Peyer's patch (tissue), 4 donors: ENCODE measurements at regions not wholly inside any gene's neighbourhood (a gene's known extent, or its start where the extent isn't known, plus 50 kb on each side); places are given as distances from the start of the nearest gene placed in this dataset.
A peak's percentile ranks its signal among the peaks of the same experiment; 100 is the strongest.
"Not testable (repeated sequence)": the region's sequence is repeated elsewhere in the genome, so short reads cannot be mapped to it uniquely, and the experiment has no call there.

Experiments used
- DNase-seq, 3 donors: peaks; one replicate each; pipeline ENCODE4 v3.0.0-alpha.2; 2017 to 2019
- H3K27ac ChIP-seq, 4 donors: fragments of 200-600 bp; sonication (generic); one replicate each; pipeline ENCODE4 v1.5.1; 2016 to 2019
- H3K27me3 ChIP-seq, 2 donors: fragments of 200-600 bp; sonication (generic); one replicate each; pipeline ENCODE4 v1.5.1; 2019
- H3K36me3 ChIP-seq, 3 donors: fragments of 200-600 bp; sonication (generic); one replicate each; pipeline ENCODE4 v1.5.1; 2016 to 2019
- H3K4me1 ChIP-seq, 4 donors: fragments of 200-600 bp; sonication (generic); one replicate each; pipeline ENCODE4 v1.5.1; 2016 to 2019
- H3K4me3 ChIP-seq, 4 donors: fragments of 200-600 bp; sonication (generic); 1 replicate in 3 of 4; 2 replicates in 1 of 4; pipeline ENCODE4 v1.5.1; 2016 to 2019; ENCODE audit warnings: mild to moderate bottlenecking in 1 of 4
- H3K9me3 ChIP-seq, 4 donors: fragments of 200-600 bp; sonication (generic); one replicate each; pipeline ENCODE4 v1.5.1; 2016 to 2019; ENCODE audit warnings: mild to moderate bottlenecking in 1 of 4
- CTCF ChIP-seq, 6 experiments: fragments of 450-650 bp in 4 of 6; fragments of 200-600 bp in 2 of 6; sonication (generic) in 1 of 6; IDR thresholded peaks; one replicate each; pipeline ENCODE4 v1.5.1; 2017 to 2019; ENCODE audit warnings: antibody characterized with exemption in 6 of 6, mild to moderate bottlenecking in 3 of 6, moderate library complexity in 1 of 6
- POLR2A ChIP-seq, 2 donors: fragments of 450-650 bp; IDR thresholded peaks; one replicate each; pipeline ENCODE4 v1.5.1; 2017; ENCODE audit warnings: antibody characterized with exemption in 2 of 2, mild to moderate bottlenecking in 2 of 2, moderate library complexity in 2 of 2

GRCh38 chr1:54471588-54471987, 65.4 kb upstream of the SSBP3 start:
- no peak for TF ChIP-seq CTCF (IDR thresholded peaks at IDR 0.05)
- Histone ChIP-seq H3K27me3 (peaks cover 0 to 3% of the 10 kb centered on the region in 2 donors), H3K27ac (no peak overlapping the region), H3K36me3 (no peaks in the 10 kb centered on the region), H3K4me3 (no peak overlapping the region), H3K4me1 (peaks cover 0 to 17% (median 2%) of the 10 kb centered on the region in 4 donors), H3K9me3 (no peaks in the 10 kb centered on the region)
- no peak for DNase-seq

GRCh38 chr1:54469444-54469843, 63.2 kb upstream of the SSBP3 start:
- not testable (repeated sequence) for H3K9me3 ChIP-seq, H3K27me3 ChIP-seq, H3K27ac ChIP-seq, H3K4me3 ChIP-seq, H3K36me3 ChIP-seq, H3K4me1 ChIP-seq, DNase-seq

GRCh38 chr1:54468288-54469084, 62.3 kb upstream of the SSBP3 start:
- not testable (repeated sequence) for DNase-seq, H3K27ac ChIP-seq

GRCh38 chr1:54465351-54465811, 59.2 kb upstream of the SSBP3 start:
- H3K4me3 ChIP-seq = no peak overlapping the region
- TF ChIP-seq POLR2A (IDR thresholded peaks at IDR 0.05) (no peak), CTCF (IDR thresholded peaks at IDR 0.05) (no peak)
- H3K4me1 ChIP-seq = peaks cover 0 to 24% (median 0%) of the 10 kb centered on the region in 4 donors
- no peak for DNase-seq
- no peak overlapping the region for H3K27ac ChIP-seq
- H3K27me3 ChIP-seq = no peaks in the 10 kb centered on the region
- H3K36me3 ChIP-seq = no peaks in the 10 kb centered on the region
- H3K9me3 ChIP-seq = no peaks in the 10 kb centered on the region

More at GRCh38 chr1:54468288-54469084, 62.3 kb upstream of the SSBP3 start:
- H3K4me1 ChIP-seq = peaks cover 0 to 15% (median 0%) of the 10 kb centered on the region in 4 donors
- H3K36me3 ChIP-seq, H3K27me3 ChIP-seq, H3K4me3 ChIP-seq, H3K9me3 ChIP-seq: not testable (repeated sequence)

- Histone ChIP-seq H3K27ac (no peak overlapping the region), H3K4me1 (peaks cover 0 to 24% (median 0%) of the 10 kb centered on the region in 4 donors), H3K9me3 (no peaks in the 10 kb centered on the region), H3K27me3 (no peaks in the 10 kb centered on the region), H3K36me3 (no peaks in the 10 kb centered on the region), H3K4me3 (no peak overlapping the region)
- DNase-seq = peak in 1 of 3 donors; percentile 45
- TF ChIP-seq CTCF (IDR thresholded peaks at IDR 0.05) (no peak), POLR2A (IDR thresholded peaks at IDR 0.05) (no peak)
These were observed 58.4 kb upstream of the SSBP3 start for GRCh38 chr1:54464477-54465146.

- Histone ChIP-seq H3K27me3 (no peaks in the 10 kb centered on the region), H3K4me1 (peaks cover 0 to 24% (median 0%) of the 10 kb centered on the region in 4 donors), H3K36me3 (no peaks in the 10 kb centered on the region), H3K27ac (no peak overlapping the region), H3K9me3 (no peaks in the 10 kb centered on the region), H3K4me3 (no peak overlapping the region)
- TF ChIP-seq POLR2A (IDR thresholded peaks at IDR 0.05) (no peak), CTCF (IDR thresholded peaks at IDR 0.05) (no peak)
- no peak for DNase-seq
These were observed 57.9 kb upstream of the SSBP3 start for GRCh38 chr1:54464031-54464476.
